H1 (cell line): ENCODE measurements at regions not wholly inside any gene's neighbourhood (a gene's known extent, or its start where the extent isn't known, plus 50 kb on each side); places are given as distances from the start of the nearest gene placed in this dataset.
"Not testable (repeated sequence)": the region's sequence is repeated elsewhere in the genome, so short reads cannot be mapped to it uniquely, and the experiment has no call there.

Source experiments
- CTCF ChIA-PET: fragments of 300-600 bp; sonication (Branson Sonifier 250); formaldehyde crosslinking; loops from one replicate; lab custom pipeline; 2021; ENCODE audit not compliant: partially characterized antibody; lab: Charles Lee
- POLR2A ChIA-PET: fragments of 300-600 bp; sonication (Branson Sonifier 250); formaldehyde crosslinking; loops from one replicate; lab custom pipeline; 2021; ENCODE audit warnings: inconsistent platforms; ENCODE audit not compliant: partially characterized antibody; lab: Charles Lee
- DNase-seq, 2 experiments: peaks; one replicate each; pipeline versions ENCODE4 v3.0.0 to v3.0.0-alpha.2; 2010 to 2022; ENCODE audit warnings: low spot score in 2 of 2, low read depth in 1 of 2, mixed read lengths in 1 of 2
- FAIRE-seq: peaks from 2 replicates; lab custom pipeline; 2011; peaks lifted over from hg19 to GRCh38; lab: Jason Lieb, UNC
- H2AFZ ChIP-seq: 2 replicates; pipeline ENCODE4 v1.8.1; 2012; ENCODE audit warnings: low read length, inconsistent platforms
- H2AK5ac ChIP-seq: 2 replicates; pipeline ENCODE4 v1.6.1; 2013; ENCODE audit warnings: low read depth, low read length
- H2BK120ac ChIP-seq: replicated peaks from 2 replicates; pipeline ENCODE3; 2013; ENCODE audit warnings: low read depth, low read length, inconsistent platforms
- H2BK12ac ChIP-seq: 2 replicates; pipeline ENCODE4 v1.6.1; 2013; ENCODE audit warnings: low read depth, low read length
- H2BK15ac ChIP-seq: 2 replicates; pipeline ENCODE4 v1.6.1; 2013; ENCODE audit warnings: low read length
- H2BK20ac ChIP-seq: 2 replicates; pipeline ENCODE4 v1.6.1; 2013; ENCODE audit warnings: low read length
- H2BK5ac ChIP-seq: 2 replicates; pipeline ENCODE4 v1.6.1; 2013; ENCODE audit warnings: low read depth, low read length
- H3K14ac ChIP-seq: 2 replicates; pipeline ENCODE4 v1.6.1; 2013; ENCODE audit warnings: inconsistent platforms; ENCODE audit not compliant: insufficient read length
- H3K18ac ChIP-seq: 2 replicates; pipeline ENCODE4 v1.6.1; 2013; ENCODE audit warnings: low read length; ENCODE audit errors: extremely low read depth
- H3K23ac ChIP-seq: 2 replicates; pipeline ENCODE4 v1.6.1; 2013; ENCODE audit warnings: inconsistent platforms; ENCODE audit not compliant: insufficient read length
- H3K23me2 ChIP-seq: 2 replicates; pipeline ENCODE4 v1.6.1; 2013; ENCODE audit warnings: low read depth, low read length
- H3K27ac ChIP-seq: 2 replicates; pipeline ENCODE4 v1.6.1; 2011; ENCODE audit warnings: low read depth, low read length, inconsistent platforms
- H3K27me3 ChIP-seq, 4 experiments: replicated peaks in 1 of 4; 1 replicate in 1 of 4; 2 replicates in 3 of 4; pipeline versions ENCODE4 v1.6.1 to v1.8.1; 2011 to 2013; ENCODE audit warnings: low read length in 3 of 4, mild to moderate bottlenecking in 3 of 4, inconsistent platforms in 2 of 4, mixed read lengths in 2 of 4, moderate library complexity in 1 of 4; ENCODE audit not compliant: control insufficient read depth in 3 of 4, insufficient read depth in 3 of 4; ENCODE audit errors: extremely low read depth in 1 of 4
- H3K36me3 ChIP-seq, 4 experiments: 2 replicates each; pipeline versions ENCODE4 v1.6.1 to v1.8.1; 2011 to 2013; ENCODE audit warnings: mild to moderate bottlenecking in 4 of 4, low read length in 3 of 4, moderate library complexity in 2 of 4, control low read depth in 1 of 4, inconsistent platforms in 1 of 4; ENCODE audit not compliant: insufficient read depth in 4 of 4, control insufficient read depth in 2 of 4
- H3K4ac ChIP-seq: replicated peaks from 2 replicates; pipeline ENCODE3; 2013; ENCODE audit warnings: low read length, low read depth, mixed read lengths, inconsistent platforms; ENCODE audit not compliant: insufficient read length
- H3K4me1 ChIP-seq, 4 experiments: replicated peaks in 1 of 4; 1 replicate in 1 of 4; 2 replicates in 3 of 4; pipeline versions ENCODE4 v1.6.1 to v1.8.1; 2011 to 2013; ENCODE audit warnings: low read length in 3 of 4, inconsistent platforms in 2 of 4, mixed read lengths in 1 of 4; ENCODE audit not compliant: insufficient read depth in 4 of 4, control insufficient read depth in 3 of 4
- H3K4me2 ChIP-seq, 2 experiments: 2 replicates each; pipeline versions ENCODE4 v1.6.1 to v1.8.1; 2011 to 2013; ENCODE audit warnings: low read depth in 2 of 2, low read length in 2 of 2, control low read depth in 1 of 2, inconsistent platforms in 1 of 2, mild to moderate bottlenecking in 1 of 2; ENCODE audit not compliant: insufficient read depth in 1 of 2
- H3K4me3 ChIP-seq, 4 experiments: fragments of 200-600, 300-600 bp in 1 of 4; sonication (generic), shearing (Covaris generic), sonication (Bioruptor Twin) in 1 of 4; 2 replicates each; pipeline versions ENCODE4 v1.5.1 to v1.8.1; 2011 to 2016; ENCODE audit warnings: low read length in 4 of 4, low read depth in 3 of 4, control low read depth in 2 of 4, inconsistent platforms in 2 of 4, mild to moderate bottlenecking in 2 of 4, mixed read lengths in 1 of 4, moderate library complexity in 1 of 4; ENCODE audit not compliant: insufficient read depth in 2 of 4; ENCODE audit errors: extremely low read depth in 1 of 4
- H3K56ac ChIP-seq: replicated peaks from 2 replicates; pipeline ENCODE3; 2013; ENCODE audit warnings: low read depth, mild to moderate bottlenecking, mixed read lengths, low read length, inconsistent platforms; ENCODE audit not compliant: insufficient read length
- H3K79me1 ChIP-seq: 2 replicates; pipeline ENCODE4 v1.6.1; 2013; ENCODE audit warnings: low read depth, low read length, control low read depth
- H3K79me2 ChIP-seq, 2 experiments: 2 replicates each; pipeline versions ENCODE4 v1.6.1 to v1.8.1; 2012 to 2013; ENCODE audit warnings: low read length in 2 of 2, mild to moderate bottlenecking in 2 of 2, inconsistent platforms in 1 of 2; ENCODE audit not compliant: insufficient read depth in 2 of 2, control insufficient read depth in 1 of 2
- H3K9ac ChIP-seq, 4 experiments: replicated peaks in 1 of 4; 1 replicate in 1 of 4; 2 replicates in 3 of 4; pipeline versions ENCODE4 v1.6.1 to v1.8.1; 2011 to 2013; ENCODE audit warnings: low read depth in 3 of 4, low read length in 3 of 4, control low read depth in 2 of 4, mild to moderate bottlenecking in 2 of 4, moderate library complexity in 2 of 4, inconsistent platforms in 1 of 4; ENCODE audit errors: extremely low read depth in 1 of 4
- H3K9me3 ChIP-seq, 2 experiments: 2 replicates each; pipeline versions ENCODE4 v1.6.1 to v1.8.1; 2012 to 2013; ENCODE audit warnings: mild to moderate bottlenecking in 2 of 2, moderate library complexity in 2 of 2, control low read depth in 1 of 2, inconsistent platforms in 1 of 2, low read depth in 1 of 2, low read length in 1 of 2, mixed read lengths in 1 of 2; ENCODE audit not compliant: insufficient read depth in 2 of 2
- H4K20me1 ChIP-seq, 2 experiments: replicated peaks in 1 of 2; 2 replicates each; pipeline versions ENCODE3 to v1.8.1; 2011 to 2013; ENCODE audit warnings: inconsistent platforms in 2 of 2, low read length in 2 of 2, mild to moderate bottlenecking in 1 of 2; ENCODE audit not compliant: insufficient read depth in 2 of 2, control insufficient read depth in 1 of 2
- H4K5ac ChIP-seq: 2 replicates; pipeline ENCODE4 v1.6.1; 2013; ENCODE audit warnings: low read length, low read depth, mixed read lengths, inconsistent platforms; ENCODE audit not compliant: insufficient read length
- H4K8ac ChIP-seq: 2 replicates; pipeline ENCODE4 v1.8.0; 2013; ENCODE audit warnings: mild to moderate bottlenecking, moderate library complexity, low read length, inconsistent platforms; ENCODE audit not compliant: insufficient read depth; ENCODE audit errors: extremely low read depth
- H4K91ac ChIP-seq: replicated peaks from 2 replicates; pipeline ENCODE3; 2013; ENCODE audit warnings: low read length, mixed read lengths, inconsistent platforms; ENCODE audit not compliant: insufficient read length
- WGBS, 2 experiments: shearing (Covaris generic) in 1 of 2; methylation state at CpG; one replicate each; pipeline versions ENCODE4 v1.1.6 to v1.1.7; 2013 to 2015; ENCODE audit warnings: low lambda C conversion rate in 2 of 2, mixed read lengths in 2 of 2, inconsistent platforms in 1 of 2, low coverage in 1 of 2, missing lambda C conversion rate in 1 of 2; ENCODE audit not compliant: insufficient replicate concordance in 2 of 2, insufficient coverage in 1 of 2, insufficient read length in 1 of 2; ENCODE audit errors: extremely low coverage in 1 of 2, missing lambda C conversion rate in 1 of 2; 5-methylcytosine and 5-hydroxymethylcytosine counted together
- TF ChIP-seq, protein P1 (sequence below), 3 experiments: IDR thresholded peaks; 1 replicate in 2 of 3; 2 replicates in 1 of 3; pipeline versions ENCODE4 v1.5.1 to v1.6.1; 2011; ENCODE audit warnings: low read length in 3 of 3, mild to moderate bottlenecking in 3 of 3, inconsistent platforms in 2 of 3, low read depth in 1 of 3, moderate library complexity in 1 of 3; ENCODE audit not compliant: insufficient read depth in 1 of 3; ENCODE audit errors: control extremely low read depth in 1 of 3

DNA sequence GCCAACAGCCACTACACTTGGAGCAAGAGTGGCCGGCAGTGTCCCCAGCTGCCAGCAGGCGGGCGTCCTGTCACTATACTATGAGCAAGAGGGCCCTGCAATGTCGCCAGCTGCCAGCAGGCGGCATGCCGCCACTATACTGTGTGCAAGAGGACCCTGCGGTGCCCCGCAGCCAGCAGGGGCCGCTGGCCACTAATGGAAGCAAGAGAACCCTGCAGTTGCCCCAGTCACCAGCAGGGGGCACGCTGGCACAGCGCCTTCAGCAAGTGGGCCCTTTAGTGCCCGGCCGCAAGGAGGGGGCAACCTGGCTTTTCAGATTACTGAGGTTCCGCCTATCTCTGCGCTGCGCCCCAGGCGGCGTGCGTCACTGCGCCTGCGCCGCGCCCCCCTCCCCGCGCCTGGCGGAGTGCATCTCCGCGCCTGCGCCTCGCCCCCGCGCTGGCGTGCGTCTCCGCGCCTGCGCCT, 53.0 kb upstream of the DUX4 start:
- H3K27me3 ChIP-seq, H3K18ac ChIP-seq, H3K23me2 ChIP-seq, H4K20me1 ChIP-seq, FAIRE-seq, H3K4me2 ChIP-seq, H3K4ac ChIP-seq, H2BK15ac ChIP-seq, H3K4me3 ChIP-seq, H3K56ac ChIP-seq, H3K27ac ChIP-seq, H4K5ac ChIP-seq, H3K9ac ChIP-seq, H3K4me1 ChIP-seq, H2AK5ac ChIP-seq, H2BK120ac ChIP-seq, H2BK12ac ChIP-seq, CTCF ChIA-PET, H3K23ac ChIP-seq, POLR2A ChIA-PET, H3K79me2 ChIP-seq, H4K91ac ChIP-seq, H3K14ac ChIP-seq, H2BK5ac ChIP-seq, H3K79me1 ChIP-seq, H3K36me3 ChIP-seq, H4K8ac ChIP-seq, H2AFZ ChIP-seq, H2BK20ac ChIP-seq: not testable (repeated sequence)
- peak in 1 of 2 experiments; percentile 49 for DNase-seq
- 82% methylated on average over 9 of the region's 37 CpGs; no CpG with 5 or more reads in 1 of the 2 experiments for WGBS, 2 experiments
- TF ChIP-seq, protein P1, sequence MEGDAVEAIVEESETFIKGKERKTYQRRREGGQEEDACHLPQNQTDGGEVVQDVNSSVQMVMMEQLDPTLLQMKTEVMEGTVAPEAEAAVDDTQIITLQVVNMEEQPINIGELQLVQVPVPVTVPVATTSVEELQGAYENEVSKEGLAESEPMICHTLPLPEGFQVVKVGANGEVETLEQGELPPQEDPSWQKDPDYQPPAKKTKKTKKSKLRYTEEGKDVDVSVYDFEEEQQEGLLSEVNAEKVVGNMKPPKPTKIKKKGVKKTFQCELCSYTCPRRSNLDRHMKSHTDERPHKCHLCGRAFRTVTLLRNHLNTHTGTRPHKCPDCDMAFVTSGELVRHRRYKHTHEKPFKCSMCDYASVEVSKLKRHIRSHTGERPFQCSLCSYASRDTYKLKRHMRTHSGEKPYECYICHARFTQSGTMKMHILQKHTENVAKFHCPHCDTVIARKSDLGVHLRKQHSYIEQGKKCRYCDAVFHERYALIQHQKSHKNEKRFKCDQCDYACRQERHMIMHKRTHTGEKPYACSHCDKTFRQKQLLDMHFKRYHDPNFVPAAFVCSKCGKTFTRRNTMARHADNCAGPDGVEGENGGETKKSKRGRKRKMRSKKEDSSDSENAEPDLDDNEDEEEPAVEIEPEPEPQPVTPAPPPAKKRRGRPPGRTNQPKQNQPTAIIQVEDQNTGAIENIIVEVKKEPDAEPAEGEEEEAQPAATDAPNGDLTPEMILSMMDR (IDR thresholded peaks at IDR 0.05; ENCODE audit: control extremely low read depth in 1 of 3, insufficient read depth in 1 of 3, low read depth in 1 of 3, low read length in 3 of 3), result peak in 2 of 3 experiments; percentile 29 to 36; a peak in 2 of 4 replicates
- peaks cover 2 to 28% of the 10 kb centered on the region in 2 experiments; a peak in 3 of 4 replicates for H3K9me3 ChIP-seq
